ENCODE measurements at regions not wholly inside any gene's neighbourhood (a gene's known extent, or its start where the extent isn't known, plus 50 kb on each side); places are given as distances from the start of the nearest gene placed in this dataset.

DNA sequence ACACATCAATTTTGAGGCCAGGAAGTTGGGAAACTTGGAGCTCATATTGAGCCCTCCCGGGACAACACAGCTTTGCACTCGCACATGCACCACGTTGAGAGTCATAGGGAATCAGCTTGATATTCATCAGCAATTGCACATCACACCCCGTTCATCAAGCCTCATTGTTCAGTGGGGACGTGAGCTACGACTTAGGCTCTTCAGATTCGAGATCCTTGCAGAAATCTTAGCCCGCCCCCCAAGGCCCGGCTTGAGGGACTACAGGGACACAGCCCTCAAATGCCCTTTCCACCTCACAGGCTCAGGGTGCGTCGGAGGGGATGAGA lies 93.0 kb upstream of the MAFB start:
- peaks cover 0 to 21% of the 10 kb centered on the region in 2 experiments; a peak in 3 of 5 replicates for H3K27me3 ChIP-seq (ENCODE audit: control insufficient read depth in 1 of 2, insufficient read depth in 2 of 2, low read length in 2 of 2)
- ChIA-PET POLR2A (no interaction called here), CTCF (ENCODE audit: low intra/inter-chr PET ratio, low total read pairs) (no interaction called here)

More for the DNA sequence above, 93.0 kb upstream of the MAFB start:
- Histone ChIP-seq H3K9me3 (ENCODE audit: low read length) (no peaks in the 10 kb centered on the region), H3K79me2 (ENCODE audit: insufficient read depth, low read length) (no peaks in the 10 kb centered on the region), H3K4me1 (ENCODE audit: insufficient read depth, low read length) (no peaks in the 10 kb centered on the region), H4K20me1 (ENCODE audit: insufficient read depth, low read length) (no peaks in the 10 kb centered on the region), H3K9ac (ENCODE audit: insufficient read depth, low read depth, low read length) (no peak overlapping the region), H3K36me3 (replicated peaks in 1 of 2; ENCODE audit: control insufficient read depth in 1 of 2, insufficient read depth in 2 of 2, low read length in 2 of 2) (no peaks in the 10 kb centered on the region), H3K27ac (ENCODE audit: extremely low read length, insufficient read depth, low read length) (no peak overlapping the region), H3K4me3 (replicated peaks in 1 of 3; ENCODE audit: insufficient read depth in 1 of 3, low read depth in 2 of 3, low read length in 3 of 3) (no peak overlapping the region), H3K4me2 (ENCODE audit: low read depth, low read length) (no peak overlapping the region), H2AFZ (ENCODE audit: low read length) (no peak overlapping the region)
- FAIRE-seq (no peak), ATAC-seq (no peak), DNase-seq (ENCODE audit: low spot score) (no peak)
- 18% methylated on average over 11 of the region's 11 CpGs for WGBS (ENCODE audit: low lambda C conversion rate)
- intact Hi-C loops (cut with micrococcal nuclease; ENCODE audit: unreplicated experiment) = no loop called here
- TF ChIP-seq, protein P1, sequence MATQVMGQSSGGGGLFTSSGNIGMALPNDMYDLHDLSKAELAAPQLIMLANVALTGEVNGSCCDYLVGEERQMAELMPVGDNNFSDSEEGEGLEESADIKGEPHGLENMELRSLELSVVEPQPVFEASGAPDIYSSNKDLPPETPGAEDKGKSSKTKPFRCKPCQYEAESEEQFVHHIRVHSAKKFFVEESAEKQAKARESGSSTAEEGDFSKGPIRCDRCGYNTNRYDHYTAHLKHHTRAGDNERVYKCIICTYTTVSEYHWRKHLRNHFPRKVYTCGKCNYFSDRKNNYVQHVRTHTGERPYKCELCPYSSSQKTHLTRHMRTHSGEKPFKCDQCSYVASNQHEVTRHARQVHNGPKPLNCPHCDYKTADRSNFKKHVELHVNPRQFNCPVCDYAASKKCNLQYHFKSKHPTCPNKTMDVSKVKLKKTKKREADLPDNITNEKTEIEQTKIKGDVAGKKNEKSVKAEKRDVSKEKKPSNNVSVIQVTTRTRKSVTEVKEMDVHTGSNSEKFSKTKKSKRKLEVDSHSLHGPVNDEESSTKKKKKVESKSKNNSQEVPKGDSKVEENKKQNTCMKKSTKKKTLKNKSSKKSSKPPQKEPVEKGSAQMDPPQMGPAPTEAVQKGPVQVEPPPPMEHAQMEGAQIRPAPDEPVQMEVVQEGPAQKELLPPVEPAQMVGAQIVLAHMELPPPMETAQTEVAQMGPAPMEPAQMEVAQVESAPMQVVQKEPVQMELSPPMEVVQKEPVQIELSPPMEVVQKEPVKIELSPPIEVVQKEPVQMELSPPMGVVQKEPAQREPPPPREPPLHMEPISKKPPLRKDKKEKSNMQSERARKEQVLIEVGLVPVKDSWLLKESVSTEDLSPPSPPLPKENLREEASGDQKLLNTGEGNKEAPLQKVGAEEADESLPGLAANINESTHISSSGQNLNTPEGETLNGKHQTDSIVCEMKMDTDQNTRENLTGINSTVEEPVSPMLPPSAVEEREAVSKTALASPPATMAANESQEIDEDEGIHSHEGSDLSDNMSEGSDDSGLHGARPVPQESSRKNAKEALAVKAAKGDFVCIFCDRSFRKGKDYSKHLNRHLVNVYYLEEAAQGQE (IDR thresholded peaks at IDR 0.05; ENCODE audit: borderline replicate concordance in 1 of 2, low read depth in 1 of 2, low read length in 2 of 2) = no peak
- TF ChIP-seq HOXA5 (CRISPR knock-in tag; IDR thresholded peaks at IDR 0.05) (no peak), SOX5 (CRISPR knock-in tag; IDR thresholded peaks at IDR 0.05; ENCODE audit: borderline replicate concordance) (no peak), KDM4B (CRISPR knock-in tag; IDR thresholded peaks at IDR 0.05) (no peak), ZZZ3 (CRISPR knock-in tag; IDR thresholded peaks at IDR 0.05; ENCODE audit: borderline replicate concordance) (no peak), ZNF674 (CRISPR knock-in tag; IDR thresholded peaks at IDR 0.05; ENCODE audit: low read depth) (no peak), DPF2 (CRISPR knock-in tag; IDR thresholded peaks at IDR 0.05; ENCODE audit: borderline replicate concordance, low read depth) (no peak), SCMH1 (CRISPR knock-in tag; IDR thresholded peaks at IDR 0.05; ENCODE audit: borderline replicate concordance) (no peak)
- TF ChIP-seq, protein P2, sequence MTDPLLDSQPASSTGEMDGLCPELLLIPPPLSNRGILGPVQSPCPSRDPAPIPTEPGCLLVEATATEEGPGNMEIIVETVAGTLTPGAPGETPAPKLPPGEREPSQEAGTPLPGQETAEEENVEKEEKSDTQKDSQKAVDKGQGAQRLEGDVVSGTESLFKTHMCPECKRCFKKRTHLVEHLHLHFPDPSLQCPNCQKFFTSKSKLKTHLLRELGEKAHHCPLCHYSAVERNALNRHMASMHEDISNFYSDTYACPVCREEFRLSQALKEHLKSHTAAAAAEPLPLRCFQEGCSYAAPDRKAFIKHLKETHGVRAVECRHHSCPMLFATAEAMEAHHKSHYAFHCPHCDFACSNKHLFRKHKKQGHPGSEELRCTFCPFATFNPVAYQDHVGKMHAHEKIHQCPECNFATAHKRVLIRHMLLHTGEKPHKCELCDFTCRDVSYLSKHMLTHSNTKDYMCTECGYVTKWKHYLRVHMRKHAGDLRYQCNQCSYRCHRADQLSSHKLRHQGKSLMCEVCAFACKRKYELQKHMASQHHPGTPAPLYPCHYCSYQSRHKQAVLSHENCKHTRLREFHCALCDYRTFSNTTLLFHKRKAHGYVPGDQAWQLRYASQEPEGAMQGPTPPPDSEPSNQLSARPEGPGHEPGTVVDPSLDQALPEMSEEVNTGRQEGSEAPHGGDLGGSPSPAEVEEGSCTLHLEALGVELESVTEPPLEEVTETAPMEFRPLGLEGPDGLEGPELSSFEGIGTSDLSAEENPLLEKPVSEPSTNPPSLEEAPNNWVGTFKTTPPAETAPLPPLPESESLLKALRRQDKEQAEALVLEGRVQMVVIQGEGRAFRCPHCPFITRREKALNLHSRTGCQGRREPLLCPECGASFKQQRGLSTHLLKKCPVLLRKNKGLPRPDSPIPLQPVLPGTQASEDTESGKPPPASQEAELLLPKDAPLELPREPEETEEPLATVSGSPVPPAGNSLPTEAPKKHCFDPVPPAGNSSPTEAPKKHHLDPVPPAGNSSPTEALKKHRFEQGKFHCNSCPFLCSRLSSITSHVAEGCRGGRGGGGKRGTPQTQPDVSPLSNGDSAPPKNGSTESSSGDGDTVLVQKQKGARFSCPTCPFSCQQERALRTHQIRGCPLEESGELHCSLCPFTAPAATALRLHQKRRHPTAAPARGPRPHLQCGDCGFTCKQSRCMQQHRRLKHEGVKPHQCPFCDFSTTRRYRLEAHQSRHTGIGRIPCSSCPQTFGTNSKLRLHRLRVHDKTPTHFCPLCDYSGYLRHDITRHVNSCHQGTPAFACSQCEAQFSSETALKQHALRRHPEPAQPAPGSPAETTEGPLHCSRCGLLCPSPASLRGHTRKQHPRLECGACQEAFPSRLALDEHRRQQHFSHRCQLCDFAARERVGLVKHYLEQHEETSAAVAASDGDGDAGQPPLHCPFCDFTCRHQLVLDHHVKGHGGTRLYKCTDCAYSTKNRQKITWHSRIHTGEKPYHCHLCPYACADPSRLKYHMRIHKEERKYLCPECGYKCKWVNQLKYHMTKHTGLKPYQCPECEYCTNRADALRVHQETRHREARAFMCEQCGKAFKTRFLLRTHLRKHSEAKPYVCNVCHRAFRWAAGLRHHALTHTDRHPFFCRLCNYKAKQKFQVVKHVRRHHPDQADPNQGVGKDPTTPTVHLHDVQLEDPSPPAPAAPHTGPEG (CRISPR knock-in tag; IDR thresholded peaks at IDR 0.05) = no peak
- no TSS peak for BruUV-seq (replicated peaks)
- in situ Hi-C loops (cut with HindIII; ENCODE audit: extremely low pct_ligation_motif_present, low pct_unique_long_range_greater_than_20kb) = no loop called here
